ENCODE measurements at regions not wholly inside any gene's neighbourhood (a gene's known extent, or its start where the extent isn't known, plus 50 kb on each side); places are given as distances from the start of the nearest gene placed in this dataset.
A peak's percentile ranks its signal among the peaks of the same experiment; 100 is the strongest.

DNA sequence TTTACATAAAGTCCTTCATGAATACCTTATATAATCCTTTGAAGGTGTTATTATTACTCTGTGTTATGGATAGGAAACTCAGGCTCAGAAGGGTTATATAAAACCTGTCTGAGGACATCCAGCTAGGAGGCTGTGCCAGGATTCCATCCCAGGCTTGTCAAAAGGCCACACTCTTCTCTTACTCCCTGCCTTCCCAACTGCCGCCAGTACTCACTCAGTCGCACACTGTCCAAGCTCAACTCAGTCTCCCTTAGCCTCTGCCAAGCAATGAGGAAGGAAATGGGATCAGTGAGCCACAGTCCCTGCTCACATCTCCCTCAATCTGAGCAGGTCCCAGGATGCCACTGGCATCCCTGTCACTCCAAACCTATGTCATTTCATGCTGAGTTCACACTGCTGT lies 94.4 kb downstream of the NAV1 start:
- H3K27me3 Mint-ChIP-seq (ENCODE audit: insufficient read depth, low read depth): peaks cover 20% of the 10 kb centered on the region
- no peak overlapping the region for H3K27ac ChIP-seq
- no peaks in the 10 kb centered on the region for H3K79me2 ChIP-seq (ENCODE audit: low read depth)
- H3F3A ChIP-seq (ENCODE audit: low read depth): peaks cover 34% of the 10 kb centered on the region
- no peaks in the 10 kb centered on the region for H3K9me3 Mint-ChIP-seq
- H3K4me1 Mint-ChIP-seq: peaks cover 57% of the 10 kb centered on the region
- H3K27ac Mint-ChIP-seq: no peak overlapping the region
- DNase-seq (ENCODE audit: low spot score): no peak
- H4K20me1 ChIP-seq (ENCODE audit: low read depth): peaks cover 41% of the 10 kb centered on the region
- peak overlapping the region; percentile 31 for H3K4me2 ChIP-seq
- H3K4me1 ChIP-seq: peaks cover 39% of the 10 kb centered on the region
- no peaks in the 10 kb centered on the region for H3K9me3 ChIP-seq (ENCODE audit: low read depth)
- TF ChIP-seq EZH2 (IDR thresholded peaks at IDR 0.05) (no peak), EZH2phosphoT487 (IDR thresholded peaks at IDR 0.05) (no peak)
- TF ChIP-seq, protein P1, sequence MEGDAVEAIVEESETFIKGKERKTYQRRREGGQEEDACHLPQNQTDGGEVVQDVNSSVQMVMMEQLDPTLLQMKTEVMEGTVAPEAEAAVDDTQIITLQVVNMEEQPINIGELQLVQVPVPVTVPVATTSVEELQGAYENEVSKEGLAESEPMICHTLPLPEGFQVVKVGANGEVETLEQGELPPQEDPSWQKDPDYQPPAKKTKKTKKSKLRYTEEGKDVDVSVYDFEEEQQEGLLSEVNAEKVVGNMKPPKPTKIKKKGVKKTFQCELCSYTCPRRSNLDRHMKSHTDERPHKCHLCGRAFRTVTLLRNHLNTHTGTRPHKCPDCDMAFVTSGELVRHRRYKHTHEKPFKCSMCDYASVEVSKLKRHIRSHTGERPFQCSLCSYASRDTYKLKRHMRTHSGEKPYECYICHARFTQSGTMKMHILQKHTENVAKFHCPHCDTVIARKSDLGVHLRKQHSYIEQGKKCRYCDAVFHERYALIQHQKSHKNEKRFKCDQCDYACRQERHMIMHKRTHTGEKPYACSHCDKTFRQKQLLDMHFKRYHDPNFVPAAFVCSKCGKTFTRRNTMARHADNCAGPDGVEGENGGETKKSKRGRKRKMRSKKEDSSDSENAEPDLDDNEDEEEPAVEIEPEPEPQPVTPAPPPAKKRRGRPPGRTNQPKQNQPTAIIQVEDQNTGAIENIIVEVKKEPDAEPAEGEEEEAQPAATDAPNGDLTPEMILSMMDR (IDR thresholded peaks at IDR 0.05): no peak
- H3K4me3 Mint-ChIP-seq: no peak overlapping the region
- H3K36me3 Mint-ChIP-seq: peaks cover 1% of the 10 kb centered on the region
- H3K36me3 ChIP-seq: no peaks in the 10 kb centered on the region
- no peak overlapping the region for H3K4me3 ChIP-seq
- H3K9ac ChIP-seq: no peak overlapping the region
- H2AFZ ChIP-seq (replicated peaks): no peak overlapping the region
- peaks cover 79% of the 10 kb centered on the region for H3K27me3 ChIP-seq

DNA sequence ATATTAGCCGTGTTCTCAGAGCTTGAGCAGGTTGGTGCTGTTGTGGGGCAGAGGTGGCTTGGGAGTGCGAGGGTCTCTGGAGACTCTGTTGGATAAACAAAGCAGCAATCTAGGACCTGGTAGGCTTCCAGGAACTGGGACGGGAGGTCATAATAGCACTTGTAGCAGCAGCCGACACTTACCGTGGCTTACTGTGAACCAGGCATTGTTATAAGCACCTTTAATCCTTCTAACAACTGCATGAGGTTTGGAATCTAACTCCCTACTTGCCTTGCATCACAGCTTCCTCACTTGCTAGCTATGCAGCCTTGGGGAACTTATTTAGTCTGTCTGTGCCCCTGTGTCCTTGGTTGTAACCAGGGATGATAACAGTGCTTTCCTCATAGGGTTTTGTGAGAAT lies 94.9 kb downstream of the NAV1 start:
- peaks cover 57% of the 10 kb centered on the region for H3K4me1 Mint-ChIP-seq
- H3K27ac Mint-ChIP-seq: no peak overlapping the region
- Histone ChIP-seq H3K27me3 (peaks cover 84% of the 10 kb centered on the region), H3K9ac (no peak overlapping the region), H3K36me3 (no peaks in the 10 kb centered on the region), H3K4me3 (no peak overlapping the region), H3K27ac (no peak overlapping the region), H4K20me1 (ENCODE audit: low read depth) (peaks cover 46% of the 10 kb centered on the region), H3K79me2 (ENCODE audit: low read depth) (no peaks in the 10 kb centered on the region), H3K9me3 (ENCODE audit: low read depth) (no peaks in the 10 kb centered on the region), H3F3A (ENCODE audit: low read depth) (peaks cover 34% of the 10 kb centered on the region), H2AFZ (replicated peaks) (no peak overlapping the region), H3K4me1 (peaks cover 34% of the 10 kb centered on the region), H3K4me2 (peak overlapping the region; percentile 31)
- peaks cover 1% of the 10 kb centered on the region for H3K36me3 Mint-ChIP-seq
- no peaks in the 10 kb centered on the region for H3K9me3 Mint-ChIP-seq
- H3K4me3 Mint-ChIP-seq: no peak overlapping the region
- peak; percentile 35 for DNase-seq (ENCODE audit: low spot score)
- peaks cover 20% of the 10 kb centered on the region for H3K27me3 Mint-ChIP-seq (ENCODE audit: insufficient read depth, low read depth)
- TF ChIP-seq, protein P1 (IDR thresholded peaks at IDR 0.05): no peak
- TF ChIP-seq EZH2phosphoT487 (IDR thresholded peaks at IDR 0.05): no peak

DNA sequence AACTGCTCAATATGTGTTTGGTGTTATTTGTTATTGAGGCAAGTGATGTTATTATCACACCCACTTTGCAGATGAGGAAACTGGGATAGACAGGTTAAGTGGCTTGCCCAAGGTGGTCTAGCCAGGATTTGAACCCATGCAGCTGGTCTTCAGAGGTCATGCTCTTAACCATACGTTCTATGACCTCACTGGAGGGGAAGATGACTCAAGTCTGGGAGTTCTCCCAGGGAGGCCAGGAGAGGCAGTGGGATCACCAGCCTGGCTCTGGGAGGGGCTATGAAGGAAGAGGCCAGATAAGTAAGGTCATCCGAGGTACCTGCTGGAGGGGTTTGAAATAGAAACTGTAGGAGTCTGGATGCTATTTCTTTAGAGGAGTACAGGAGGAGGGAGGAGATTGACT lies 95.3 kb downstream of the NAV1 start:
- H3K79me2 ChIP-seq (ENCODE audit: low read depth): no peaks in the 10 kb centered on the region
- H3K36me3 Mint-ChIP-seq: peaks cover 1% of the 10 kb centered on the region

More for the DNA sequence above, 95.3 kb downstream of the NAV1 start:
- Histone ChIP-seq H3K36me3 (no peaks in the 10 kb centered on the region), H2AFZ (replicated peaks) (no peak overlapping the region), H3K27me3 (peaks cover 89% of the 10 kb centered on the region), H3K9ac (no peak overlapping the region), H3K27ac (no peak overlapping the region), H4K20me1 (ENCODE audit: low read depth) (peaks cover 50% of the 10 kb centered on the region), H3K4me3 (no peak overlapping the region), H3K4me2 (peak overlapping the region; percentile 31), H3K4me1 (peaks cover 30% of the 10 kb centered on the region), H3F3A (ENCODE audit: low read depth) (peaks cover 34% of the 10 kb centered on the region), H3K9me3 (ENCODE audit: low read depth) (no peaks in the 10 kb centered on the region)
- Mint-ChIP-seq H3K4me3 (no peak overlapping the region), H3K9me3 (no peaks in the 10 kb centered on the region), H3K27me3 (ENCODE audit: insufficient read depth, low read depth) (peaks cover 20% of the 10 kb centered on the region), H3K27ac (peak overlapping the region; percentile 18), H3K4me1 (peaks cover 59% of the 10 kb centered on the region)
- no peak for DNase-seq (ENCODE audit: low spot score)
- no peak for TF ChIP-seq EZH2 (IDR thresholded peaks at IDR 0.05)
- TF ChIP-seq EZH2phosphoT487 (IDR thresholded peaks at IDR 0.05): no peak
- TF ChIP-seq, protein P1 (IDR thresholded peaks at IDR 0.05): no peak
